ENCODE measurements at regions not wholly inside any gene's neighbourhood (a gene's known extent, or its start where the extent isn't known, plus 50 kb on each side); places are given as distances from the start of the nearest gene placed in this dataset.

GRCh38 chr21:24840287-24840686 lies 767.0 kb downstream of the MRPL39 start:
- ATAC-seq (ENCODE audit: insufficient number of reproducible peaks, low FRiP score, low read depth) (no peak), DNase-seq (ENCODE audit: low spot score) (no peak)
- H3K4me3 ChIP-seq = no peak overlapping the region
- no peaks in the 10 kb centered on the region for H3K9me3 ChIP-seq
- no peaks in the 10 kb centered on the region for H3K36me3 ChIP-seq
- H3K27me3 ChIP-seq (replicated peaks; ENCODE audit: insufficient read depth) = no peaks in the 10 kb centered on the region
- TF ChIP-seq CTCF (IDR thresholded peaks at IDR 0.05) = no peak
- no peak overlapping the region for H3K27ac ChIP-seq
- no peaks in the 10 kb centered on the region for H3K4me1 ChIP-seq (ENCODE audit: control insufficient read depth in 1 of 2, low read depth in 2 of 2)

GRCh38 chr21:24832961-24833360 lies 774.3 kb downstream of the MRPL39 start:
- H3K4me3 ChIP-seq = no peak overlapping the region
- H3K27ac ChIP-seq = no peak overlapping the region
- no peak for ATAC-seq (ENCODE audit: insufficient number of reproducible peaks, low FRiP score, low read depth)
- no peak for TF ChIP-seq CTCF (IDR thresholded peaks at IDR 0.05)
- no peaks in the 10 kb centered on the region for H3K9me3 ChIP-seq
- H3K36me3 ChIP-seq = no peaks in the 10 kb centered on the region
- no peak for DNase-seq (ENCODE audit: low spot score)
- H3K4me1 ChIP-seq (ENCODE audit: control insufficient read depth in 1 of 2, low read depth in 2 of 2) = no peaks in the 10 kb centered on the region
- H3K27me3 ChIP-seq (replicated peaks; ENCODE audit: insufficient read depth) = no peaks in the 10 kb centered on the region

GRCh38 chr21:24829397-24829796 lies 777.9 kb downstream of the MRPL39 start:
- H3K27ac ChIP-seq = no peak overlapping the region
- no peak for DNase-seq (ENCODE audit: low spot score)
- no peaks in the 10 kb centered on the region for H3K27me3 ChIP-seq (replicated peaks; ENCODE audit: insufficient read depth)
- H3K36me3 ChIP-seq = no peaks in the 10 kb centered on the region
- no peaks in the 10 kb centered on the region for H3K9me3 ChIP-seq
- no peaks in the 10 kb centered on the region for H3K4me1 ChIP-seq (ENCODE audit: control insufficient read depth in 1 of 2, low read depth in 2 of 2)
- TF ChIP-seq CTCF (IDR thresholded peaks at IDR 0.05) = no peak
- no peak for ATAC-seq (ENCODE audit: insufficient number of reproducible peaks, low FRiP score, low read depth)
- no peak overlapping the region for H3K4me3 ChIP-seq

- H3K4me3 ChIP-seq = no peak overlapping the region
- H3K4me1 ChIP-seq (ENCODE audit: control insufficient read depth in 1 of 2, low read depth in 2 of 2) = no peaks in the 10 kb centered on the region
- TF ChIP-seq CTCF (IDR thresholded peaks at IDR 0.05) = no peak
- DNase-seq (ENCODE audit: low spot score) (no peak), ATAC-seq (ENCODE audit: insufficient number of reproducible peaks, low FRiP score, low read depth) (no peak)
- H3K9me3 ChIP-seq = no peaks in the 10 kb centered on the region
- H3K27me3 ChIP-seq (replicated peaks; ENCODE audit: insufficient read depth) = no peaks in the 10 kb centered on the region
- H3K27ac ChIP-seq = no peak overlapping the region
- no peaks in the 10 kb centered on the region for H3K36me3 ChIP-seq
Observed at GRCh38 chr21:24826822-24827221, 780.5 kb downstream of the MRPL39 start.

- H3K36me3 ChIP-seq = no peaks in the 10 kb centered on the region
- H3K4me1 ChIP-seq (ENCODE audit: control insufficient read depth in 1 of 2, low read depth in 2 of 2) = no peaks in the 10 kb centered on the region
- DNase-seq (ENCODE audit: low spot score) (no peak), ATAC-seq (ENCODE audit: insufficient number of reproducible peaks, low FRiP score, low read depth) (no peak)
- no peaks in the 10 kb centered on the region for H3K27me3 ChIP-seq (replicated peaks; ENCODE audit: insufficient read depth)
- no peak for TF ChIP-seq CTCF (IDR thresholded peaks at IDR 0.05)
- no peak overlapping the region for H3K4me3 ChIP-seq
- no peaks in the 10 kb centered on the region for H3K9me3 ChIP-seq
- H3K27ac ChIP-seq = no peak overlapping the region
Observed at GRCh38 chr21:24825348-24825747, 781.9 kb downstream of the MRPL39 start.
